Endothelial cell of umbilical vein (primary cell): ENCODE measurements at regions not wholly inside any gene's neighbourhood (a gene's known extent, or its start where the extent isn't known, plus 50 kb on each side); places are given as distances from the start of the nearest gene placed in this dataset.

Experiments
- BruUV-seq: library from RNA; stranded (reverse); fragments of 400-500 nt; replicated peaks from 2 replicates; lab custom pipeline; 2021; lab: Mats Ljungman, UMichigan
- CTCF ChIA-PET: fragments of 300-600, 350-600 bp; sonication (Branson Sonifier 250); formaldehyde crosslinking; loops from one replicate; lab custom pipeline; 2021; ENCODE audit warnings: antibody characterized with exemption, inconsistent platforms; lab: Charles Lee
- POLR2A ChIA-PET: fragments of 300-600, 350-600 bp; sonication (Branson Sonifier 250); formaldehyde crosslinking; loops from one replicate; lab custom pipeline; 2021; ENCODE audit warnings: antibody characterized with exemption, inconsistent platforms; lab: Charles Lee
- DNase-seq: peaks from one replicate; pipeline ENCODE4 v3.0.0-alpha.2; 2011; ENCODE audit warnings: low read depth, low spot score
- FAIRE-seq: peaks from 2 replicates; lab custom pipeline; 2011; peaks lifted over from hg19 to GRCh38; lab: Jason Lieb, UNC
- H2AFZ ChIP-seq: 2 replicates; pipeline ENCODE4 v1.6.0; 2012; ENCODE audit warnings: low read depth, low read length, control low read depth, inconsistent platforms
- H3K27ac ChIP-seq: 2 replicates; pipeline ENCODE4 v1.5.1; 2011; ENCODE audit warnings: low read depth, mild to moderate bottlenecking, control low read depth, low read length, moderate library complexity; ENCODE audit not compliant: insufficient read depth
- H3K27me3 ChIP-seq, 2 experiments: 2 replicates each; pipeline versions ENCODE4 v1.6.0 to v1.6.1; 2011; ENCODE audit warnings: low read length in 2 of 2, mixed read lengths in 1 of 2; ENCODE audit not compliant: control insufficient read depth in 2 of 2, insufficient read depth in 2 of 2
- H3K36me3 ChIP-seq, 2 experiments: 2 replicates in 1 of 2; 3 replicates in 1 of 2; pipeline ENCODE4 v1.5.1; 2011; ENCODE audit warnings: low read length in 2 of 2, mild to moderate bottlenecking in 1 of 2, moderate library complexity in 1 of 2; ENCODE audit not compliant: control insufficient read depth in 2 of 2, insufficient read depth in 2 of 2; ENCODE audit errors: extremely low read depth in 1 of 2
- H3K4me1 ChIP-seq: 3 replicates; pipeline ENCODE4 v1.5.1; 2011; ENCODE audit warnings: mild to moderate bottlenecking, low read length; ENCODE audit not compliant: control insufficient read depth, insufficient read depth; ENCODE audit errors: extremely low read depth
- H3K4me2 ChIP-seq: 2 replicates; pipeline ENCODE4 v1.6.1; 2011; ENCODE audit warnings: low read length, control low read depth, mixed read lengths; ENCODE audit not compliant: insufficient read depth
- H3K4me3 ChIP-seq, 3 experiments: fragments of 200-600 bp in 1 of 3; sonication (generic), shearing (Covaris generic) in 1 of 3; replicated peaks in 1 of 3; 2 replicates each; pipeline ENCODE4 v1.5.1; 2011 to 2016; ENCODE audit warnings: control low read depth in 3 of 3, low read length in 3 of 3, mild to moderate bottlenecking in 2 of 3, inconsistent platforms in 1 of 3, low read depth in 1 of 3, moderate library complexity in 1 of 3; ENCODE audit not compliant: insufficient read depth in 1 of 3
- H3K79me2 ChIP-seq: 2 replicates; pipeline ENCODE4 v1.6.0; 2012; ENCODE audit warnings: low read length, inconsistent platforms; ENCODE audit not compliant: control insufficient read depth, insufficient read depth
- H3K9ac ChIP-seq: replicated peaks from 2 replicates; pipeline ENCODE3; 2011; ENCODE audit warnings: low read length, control low read depth; ENCODE audit not compliant: insufficient read depth; ENCODE audit errors: extremely low read depth
- H3K9me1 ChIP-seq: replicated peaks from 3 replicates; pipeline ENCODE4 v1.6.0; 2011; ENCODE audit warnings: mild to moderate bottlenecking, low read length; ENCODE audit not compliant: control insufficient read depth, insufficient read depth; ENCODE audit errors: extremely low read depth
- H3K9me3 ChIP-seq: replicated peaks from 2 replicates; pipeline ENCODE4 v1.5.1; 2012; ENCODE audit warnings: low read length, inconsistent platforms; ENCODE audit not compliant: control insufficient read depth, insufficient read depth
- H4K20me1 ChIP-seq: replicated peaks from 2 replicates; pipeline ENCODE3; 2011; ENCODE audit warnings: mild to moderate bottlenecking, low read length; ENCODE audit not compliant: control insufficient read depth, insufficient read depth; ENCODE audit errors: extremely low read depth
- EZH2 ChIP-seq: IDR thresholded peaks from 2 replicates; pipeline ENCODE4 v1.6.1; 2012; ENCODE audit warnings: borderline replicate concordance, low read depth, mild to moderate bottlenecking, moderate library complexity, low read length, inconsistent platforms; ENCODE audit not compliant: severe bottlenecking
- FOS ChIP-seq: IDR thresholded peaks from 2 replicates; pipeline ENCODE4 v1.6.1; 2011; ENCODE audit warnings: mild to moderate bottlenecking, low read length, moderate library complexity, borderline replicate concordance; ENCODE audit not compliant: insufficient read depth
- GATA2 ChIP-seq: IDR thresholded peaks from 2 replicates; pipeline ENCODE4 v1.7.0; 2011; ENCODE audit warnings: low read depth, mild to moderate bottlenecking, moderate library complexity, mixed read lengths, low read length; ENCODE audit not compliant: insufficient read length, insufficient read depth
- JUN ChIP-seq: IDR thresholded peaks from 2 replicates; pipeline ENCODE4 v1.6.1; 2011; ENCODE audit warnings: borderline replicate concordance, low read depth; ENCODE audit not compliant: insufficient read length, insufficient read depth
- MYC ChIP-seq: IDR thresholded peaks from one replicate; pipeline ENCODE4 v1.6.1; 2011; ENCODE audit warnings: mild to moderate bottlenecking, low read depth, low read length
- POLR2A ChIP-seq: IDR thresholded peaks from 2 replicates; pipeline ENCODE4 v1.6.1; 2012; ENCODE audit warnings: low read depth, mild to moderate bottlenecking, control low read depth, low read length
- POLR2AphosphoS5 ChIP-seq: IDR thresholded peaks from 2 replicates; pipeline ENCODE4 v1.6.1; 2012; ENCODE audit warnings: low read depth, mild to moderate bottlenecking, control low read depth, low read length, moderate library complexity; ENCODE audit not compliant: insufficient read depth
- dilution Hi-C: fragments of 300-500 bp; cut with MboI; formaldehyde crosslinking; loops from one replicate; pipeline ENCODE4 v1.15.0; 2019; ENCODE audit warnings: low sequenced_read_pairs; ENCODE audit not compliant: extremely low pct_ligation_motif_present
- intact Hi-C: fragments of 100-400 bp; cut with micrococcal nuclease; formaldehyde crosslinking; loops from one replicate; pipeline ENCODE4 v1.10.0; 2022
- TF ChIP-seq, protein P1 (sequence below): IDR thresholded peaks from 2 replicates; pipeline ENCODE4 v1.6.1; 2011; ENCODE audit not compliant: insufficient read depth, insufficient read length
- TF ChIP-seq, protein P2 (sequence below), 2 donors: IDR thresholded peaks; 1 replicate in 1 of 2; 2 replicates in 1 of 2; pipeline ENCODE4 v1.5.1; 2011; ENCODE audit warnings: low read length in 2 of 2, mild to moderate bottlenecking in 2 of 2, moderate library complexity in 2 of 2, control low read depth in 1 of 2, inconsistent platforms in 1 of 2, low read depth in 1 of 2; ENCODE audit not compliant: insufficient read depth in 1 of 2; ENCODE audit errors: extremely low read depth in 1 of 2

DNA sequence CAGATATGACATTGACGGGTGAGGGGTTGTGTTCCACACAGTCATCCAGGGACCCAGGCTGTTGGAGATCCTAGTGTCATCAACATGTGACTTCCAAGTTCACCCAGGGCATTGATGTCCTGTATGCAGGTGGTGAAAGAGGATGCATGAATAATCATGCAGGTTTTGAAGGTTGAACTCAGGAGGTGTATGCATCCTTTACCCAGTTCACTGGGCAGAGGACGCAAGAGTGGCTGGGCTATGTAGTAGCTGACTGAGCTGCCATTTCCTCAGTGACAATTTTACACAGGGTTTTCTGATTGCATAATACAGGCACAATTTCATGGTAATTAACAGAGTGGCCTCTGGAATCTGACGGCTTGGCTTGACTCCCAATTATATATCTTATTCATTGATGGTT lies 323.0 kb downstream of the HS3ST1 start:
- Histone ChIP-seq H3K9me1 (no peaks in the 10 kb centered on the region), H3K9ac (no peak overlapping the region), H3K27ac (no peak overlapping the region), H4K20me1 (no peaks in the 10 kb centered on the region), H3K36me3 (no peaks in the 10 kb centered on the region), H3K9me3 (no peaks in the 10 kb centered on the region), H2AFZ (no peak overlapping the region), H3K4me3 (no peak overlapping the region), H3K27me3 (no peaks in the 10 kb centered on the region), H3K79me2 (no peaks in the 10 kb centered on the region), H3K4me1 (no peaks in the 10 kb centered on the region), H3K4me2 (no peak overlapping the region)
- FAIRE-seq (no peak), DNase-seq (no peak)
- intact Hi-C loops (no loop called here), dilution Hi-C loops (no loop called here)
- ChIA-PET POLR2A (no interaction called here), CTCF (no interaction called here)
- no TSS peak for BruUV-seq
- TF ChIP-seq GATA2 (no peak), FOS (no peak), POLR2A (no peak), JUN (no peak), EZH2 (no peak), POLR2AphosphoS5 (no peak), MYC (no peak)
- TF ChIP-seq, protein P1, sequence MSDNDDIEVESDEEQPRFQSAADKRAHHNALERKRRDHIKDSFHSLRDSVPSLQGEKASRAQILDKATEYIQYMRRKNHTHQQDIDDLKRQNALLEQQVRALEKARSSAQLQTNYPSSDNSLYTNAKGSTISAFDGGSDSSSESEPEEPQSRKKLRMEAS: no peak
- TF ChIP-seq, protein P2, sequence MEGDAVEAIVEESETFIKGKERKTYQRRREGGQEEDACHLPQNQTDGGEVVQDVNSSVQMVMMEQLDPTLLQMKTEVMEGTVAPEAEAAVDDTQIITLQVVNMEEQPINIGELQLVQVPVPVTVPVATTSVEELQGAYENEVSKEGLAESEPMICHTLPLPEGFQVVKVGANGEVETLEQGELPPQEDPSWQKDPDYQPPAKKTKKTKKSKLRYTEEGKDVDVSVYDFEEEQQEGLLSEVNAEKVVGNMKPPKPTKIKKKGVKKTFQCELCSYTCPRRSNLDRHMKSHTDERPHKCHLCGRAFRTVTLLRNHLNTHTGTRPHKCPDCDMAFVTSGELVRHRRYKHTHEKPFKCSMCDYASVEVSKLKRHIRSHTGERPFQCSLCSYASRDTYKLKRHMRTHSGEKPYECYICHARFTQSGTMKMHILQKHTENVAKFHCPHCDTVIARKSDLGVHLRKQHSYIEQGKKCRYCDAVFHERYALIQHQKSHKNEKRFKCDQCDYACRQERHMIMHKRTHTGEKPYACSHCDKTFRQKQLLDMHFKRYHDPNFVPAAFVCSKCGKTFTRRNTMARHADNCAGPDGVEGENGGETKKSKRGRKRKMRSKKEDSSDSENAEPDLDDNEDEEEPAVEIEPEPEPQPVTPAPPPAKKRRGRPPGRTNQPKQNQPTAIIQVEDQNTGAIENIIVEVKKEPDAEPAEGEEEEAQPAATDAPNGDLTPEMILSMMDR (IDR thresholded peaks at IDR 0.05; ENCODE audit: extremely low read depth in 1 of 2, insufficient read depth in 1 of 2, low read depth in 1 of 2, low read length in 2 of 2): no peak
